ENCODE measurements at regions not wholly inside any gene's neighbourhood (a gene's known extent, or its start where the extent isn't known, plus 50 kb on each side); places are given as distances from the start of the nearest gene placed in this dataset.

- H3K36me3 ChIP-seq (ENCODE audit: control insufficient read depth in 2 of 2, insufficient read depth in 1 of 2, low read length in 2 of 2): no peaks in the 10 kb centered on the region
- no peak for TF ChIP-seq ZNF280C (tag by site-specific recombination; IDR thresholded peaks at IDR 0.05)
- no peak for TF ChIP-seq HOXD13 (CRISPR knock-in tag; IDR thresholded peaks at IDR 0.05; ENCODE audit: borderline replicate concordance)
- no peak for TF ChIP-seq ZNF544 (tag by site-specific recombination; IDR thresholded peaks at IDR 0.05)
- TF ChIP-seq ZNF132 (tag by site-specific recombination; IDR thresholded peaks at IDR 0.05; ENCODE audit: borderline replicate concordance): no peak
- TF ChIP-seq ZNF239 (tag by site-specific recombination; IDR thresholded peaks at IDR 0.05): no peak
- TF ChIP-seq ZSCAN23 (tag by site-specific recombination; IDR thresholded peaks at IDR 0.05): no peak
- TF ChIP-seq ZNF580 (tag by site-specific recombination; IDR thresholded peaks at IDR 0.05): no peak
- TF ChIP-seq ZNF391 (tag by site-specific recombination; IDR thresholded peaks at IDR 0.05; ENCODE audit: borderline replicate concordance, low read depth): no peak
- no peak for TF ChIP-seq ZNF785 (tag by site-specific recombination; IDR thresholded peaks at IDR 0.05)
- no peak for TF ChIP-seq ZNF26 (tag by site-specific recombination; IDR thresholded peaks at IDR 0.05)
- ChIA-PET CTCF (interaction anchor here (0.6 to 3.1 kb wide), 5 partner anchors 16 to 543 kb away, joined by 3 to 42 read pairs (median 7); no protein-coding TSS in a partner anchor), POLR2A (no interaction called here)
- no peaks in the 10 kb centered on the region for H3K4me1 ChIP-seq (ENCODE audit: control insufficient read depth, insufficient read depth, low read length)
- no peak overlapping the region for H3K27ac ChIP-seq (ENCODE audit: extremely low read depth, low read depth, low read length)
- no peak overlapping the region for H3K4me3 ChIP-seq (ENCODE audit: low read depth, low read length)
- H3K9me3 ChIP-seq (ENCODE audit: control insufficient read depth, insufficient read depth, low read depth, low read length): no peaks in the 10 kb centered on the region
Measured at GRCh38 chr2:105181282-105181681, 60.3 kb upstream of the GPR45 start.

GRCh38 chr2:105183555-105184323, 57.8 kb upstream of the GPR45 start:
- Histone ChIP-seq H3K9me3 (ENCODE audit: control insufficient read depth, insufficient read depth, low read depth, low read length) (no peaks in the 10 kb centered on the region), H3K36me3 (ENCODE audit: control insufficient read depth in 2 of 2, insufficient read depth in 1 of 2, low read length in 2 of 2) (no peaks in the 10 kb centered on the region), H3K4me3 (ENCODE audit: low read depth, low read length) (no peak overlapping the region), H3K4me1 (ENCODE audit: control insufficient read depth, insufficient read depth, low read length) (no peaks in the 10 kb centered on the region), H3K27ac (ENCODE audit: extremely low read depth, low read depth, low read length) (no peak overlapping the region)
- CTCF ChIA-PET: interaction anchor here (1.2 kb wide), 1 partner anchor 69 kb away, joined by 6 read pairs; no protein-coding TSS in a partner anchor
- TF ChIP-seq ZNF18 (tag by site-specific recombination; IDR thresholded peaks at IDR 0.05) (no peak), CTCF (tag by site-specific recombination; IDR thresholded peaks at IDR 0.05) (no peak), ZNF121 (tag by site-specific recombination; IDR thresholded peaks at IDR 0.05) (no peak), ZNF211 (tag by site-specific recombination; IDR thresholded peaks at IDR 0.05; ENCODE audit: low read depth) (no peak), ZNF274 (IDR thresholded peaks at IDR 0.05; ENCODE audit: low read length) (no peak), ZNF274 (tag by site-specific recombination; IDR thresholded peaks at IDR 0.05; ENCODE audit: borderline replicate concordance) (no peak), ZNF223 (tag by site-specific recombination; IDR thresholded peaks at IDR 0.05) (no peak), ZNF37A (tag by site-specific recombination; IDR thresholded peaks at IDR 0.05) (no peak), SETDB1 (IDR thresholded peaks at IDR 0.05; ENCODE audit: insufficient read length, low read length) (no peak), ATF2 (tag by site-specific recombination; IDR thresholded peaks at IDR 0.05; ENCODE audit: low read depth) (no peak)
- POLR2A ChIA-PET: no interaction called here

All from HEK293 (cell line).